CD4-positive, alpha-beta T cell treated with Interleukin-10 for 1 hour (primary cell): ENCODE measurements at regions not wholly inside any gene's neighbourhood (a gene's known extent, or its start where the extent isn't known, plus 50 kb on each side); places are given as distances from the start of the nearest gene placed in this dataset.

Experiments
- DNase-seq: peaks from one replicate; pipeline ENCODE4 v3.0.0-alpha.2; 2020

DNA sequence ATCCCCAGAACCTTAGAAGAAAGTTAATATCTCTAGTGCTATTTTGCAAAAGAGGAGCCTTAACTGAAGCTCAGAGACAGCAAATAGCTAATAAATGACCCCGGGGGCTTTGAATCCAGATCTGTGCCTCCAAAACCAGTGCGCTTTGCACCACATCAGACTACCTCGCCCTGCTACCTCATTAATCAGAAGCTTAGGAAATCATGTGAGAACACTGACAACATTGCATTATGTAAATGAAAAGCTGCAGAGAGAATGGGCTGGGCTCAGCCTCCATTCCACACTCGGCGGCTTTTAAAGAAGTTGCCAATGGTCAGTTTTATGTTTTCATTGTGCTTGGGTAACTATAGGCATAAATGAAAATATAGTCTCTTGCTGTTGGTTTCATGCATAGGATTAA, 54.0 kb upstream of the STMND1 start:
- DNase-seq = no peak

DNA sequence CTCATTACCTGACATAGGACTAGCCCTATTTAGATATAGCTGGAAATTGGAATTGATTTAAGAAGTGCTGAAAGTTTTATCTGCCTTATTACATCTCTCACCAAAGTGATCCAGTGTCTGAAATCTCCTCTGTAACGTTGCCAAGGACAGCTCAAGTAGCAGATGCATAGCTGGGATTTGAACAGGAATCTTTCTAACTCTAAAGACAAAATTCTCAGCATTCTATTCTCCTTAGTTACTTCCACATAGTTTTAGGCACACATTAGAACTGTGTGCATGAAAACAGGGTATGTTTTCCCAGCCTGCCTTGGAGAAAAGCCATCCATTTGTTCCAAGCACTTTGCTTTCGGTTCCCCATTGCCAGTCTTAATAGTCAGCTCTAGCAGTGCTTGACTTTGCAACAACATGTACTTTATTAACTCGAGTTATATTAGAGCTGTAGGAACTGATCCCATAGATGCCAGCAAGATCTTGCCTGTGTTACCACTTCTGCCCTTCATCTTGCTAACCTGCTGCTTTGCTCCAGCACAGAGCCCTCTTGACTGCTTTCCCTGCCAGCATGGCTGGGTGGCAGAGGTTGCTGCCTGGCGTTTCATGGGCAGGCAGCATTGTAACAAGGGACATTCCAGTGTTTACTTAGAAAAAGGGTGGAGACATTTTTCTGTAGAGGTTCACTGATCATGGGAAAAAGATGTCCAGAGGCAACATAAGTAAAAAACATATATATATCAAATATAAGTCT, 56.1 kb upstream of the STMND1 start:
- no peak for DNase-seq

DNA sequence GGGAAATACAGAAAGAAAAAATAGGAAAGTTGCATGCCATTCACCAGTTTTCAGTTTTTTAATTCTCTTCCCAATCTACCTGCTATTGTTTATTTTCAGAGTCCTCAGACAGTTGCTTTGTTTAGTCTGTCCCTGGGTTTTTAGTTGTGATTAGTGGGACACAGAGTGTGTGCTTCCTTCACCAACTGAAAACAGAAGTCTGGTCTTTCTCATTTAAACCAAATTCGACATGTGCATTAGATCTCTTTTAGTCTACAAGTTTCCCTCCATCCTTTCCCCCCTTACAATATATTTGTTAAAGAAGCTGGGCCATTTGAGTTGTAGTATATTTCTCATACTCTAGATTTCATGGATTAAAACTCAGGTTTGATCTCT, 58.7 kb upstream of the STMND1 start:
- DNase-seq = no peak

DNA sequence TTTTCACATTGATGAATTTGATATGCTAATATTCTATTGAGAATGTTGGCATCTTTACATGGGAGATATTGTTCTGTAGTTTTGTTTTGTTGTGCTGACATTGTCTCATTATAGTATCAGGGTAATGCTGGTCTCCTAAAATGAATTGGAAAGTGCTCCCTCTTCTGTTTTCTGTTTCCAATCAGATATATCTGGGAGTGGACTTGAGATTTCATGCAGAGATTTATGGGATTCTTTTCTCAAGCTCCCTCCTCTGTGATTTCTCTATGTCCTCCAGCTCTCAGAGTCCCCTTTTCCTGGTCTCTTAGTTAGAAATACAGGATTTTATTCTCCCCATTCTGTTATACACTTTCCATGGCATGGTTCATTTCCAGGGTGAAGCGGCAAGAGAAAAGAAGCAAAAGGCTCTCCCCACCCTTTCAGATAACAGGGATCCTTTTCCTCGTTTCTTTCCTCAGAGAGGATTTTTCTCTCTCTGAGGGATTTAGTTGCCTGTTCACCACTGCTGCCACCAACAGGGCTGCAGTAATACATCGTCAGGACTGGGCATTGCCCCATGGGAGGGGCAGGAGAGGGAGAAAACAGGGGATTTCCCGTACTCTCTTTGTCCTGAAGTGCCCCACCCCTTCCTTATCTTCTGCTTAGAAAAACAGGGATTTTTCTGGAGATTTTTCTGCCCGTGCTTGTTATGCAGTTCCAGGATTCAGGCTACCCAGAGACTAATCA, 59.3 kb upstream of the STMND1 start:
- no peak for DNase-seq

DNA sequence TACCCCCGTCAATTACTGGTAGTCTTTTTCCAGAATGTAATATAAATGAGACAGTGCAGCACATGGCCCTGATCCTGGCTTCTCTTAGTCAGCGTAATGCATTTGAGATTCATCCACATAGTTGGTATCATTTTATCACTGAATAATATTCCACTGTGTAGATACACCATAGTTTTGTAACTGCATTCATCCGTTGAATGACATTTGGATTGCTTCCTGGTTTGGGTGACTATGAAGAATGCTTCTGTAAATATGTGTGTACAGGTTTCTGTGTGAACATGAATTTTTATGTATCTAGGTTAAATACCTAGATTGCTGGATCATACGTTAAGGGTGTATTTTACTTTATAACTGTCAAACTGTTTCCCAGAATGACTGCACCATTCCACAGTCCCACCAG, 62.6 kb upstream of the STMND1 start:
- no peak for DNase-seq

DNA sequence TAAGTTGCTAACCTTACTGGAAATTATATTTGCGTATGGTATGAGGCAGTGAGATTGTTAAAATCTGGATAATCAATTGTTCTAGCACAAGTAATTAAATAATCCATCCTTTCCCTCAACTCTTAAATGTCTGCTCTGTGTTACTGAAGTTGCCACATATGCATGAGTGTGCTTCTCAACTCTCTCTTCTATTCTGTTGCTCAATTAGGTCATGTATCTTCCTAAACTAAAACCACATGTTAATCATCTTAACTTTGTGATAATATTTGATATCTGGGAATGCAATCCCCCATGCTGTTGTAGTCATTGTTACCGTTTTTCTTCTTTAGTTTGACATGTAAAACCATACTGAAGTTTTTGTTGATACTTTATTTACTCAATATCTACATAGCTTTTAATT, 63.5 kb upstream of the STMND1 start:
- DNase-seq = no peak

DNA sequence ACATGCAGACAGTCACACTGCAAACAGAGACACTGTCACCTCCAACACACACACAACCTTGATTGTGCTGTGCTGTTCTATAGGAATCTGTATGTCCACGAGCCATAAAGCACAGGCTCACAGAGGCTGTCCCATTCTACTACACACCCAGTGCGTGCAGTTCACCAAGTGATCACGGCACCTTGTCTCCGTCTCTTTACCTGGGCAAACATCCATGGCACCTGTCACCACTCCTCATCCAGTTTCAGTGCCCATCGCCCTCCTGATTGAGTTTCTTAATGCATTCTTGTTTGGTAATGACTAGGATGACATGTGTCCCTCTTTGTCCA, 65.8 kb upstream of the STMND1 start:
- DNase-seq = no peak

DNA sequence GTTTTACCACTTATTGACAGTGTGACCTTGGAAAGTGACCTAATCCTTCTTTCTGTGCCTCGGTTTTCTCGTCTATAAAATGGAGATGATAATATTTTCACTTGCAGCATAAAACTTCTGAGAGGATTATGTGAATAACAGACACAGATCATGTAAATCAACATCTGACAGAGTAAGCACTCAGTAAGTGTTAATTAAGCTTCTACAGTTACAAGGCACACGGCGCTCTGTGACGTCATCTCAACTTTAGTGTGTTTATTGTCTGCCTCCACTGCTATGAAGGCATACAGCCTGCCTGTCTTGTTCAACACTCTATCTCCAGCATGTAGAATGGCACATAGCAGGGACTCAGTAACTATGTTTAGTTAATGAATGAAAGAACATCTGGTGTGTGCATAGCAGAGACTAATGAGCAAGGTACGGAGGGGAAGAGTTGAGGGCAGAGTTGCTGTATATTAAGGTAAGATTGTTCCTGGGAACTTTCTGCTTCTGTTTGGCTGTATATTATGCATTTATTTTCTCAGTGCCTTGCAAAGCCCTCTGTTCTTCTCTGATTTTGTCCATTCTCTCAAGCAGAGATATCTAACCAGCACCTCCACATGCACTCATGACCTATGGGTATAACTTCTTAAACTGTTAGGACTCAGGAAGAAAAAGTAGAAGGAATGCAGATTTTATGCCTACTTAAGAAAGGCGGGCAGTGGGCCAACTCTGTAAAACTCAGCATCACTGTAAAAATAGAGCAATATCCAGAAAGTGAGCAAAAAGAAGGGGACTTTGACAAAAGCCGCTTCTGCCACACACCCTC, 66.4 kb upstream of the STMND1 start:
- DNase-seq = no peak

DNA sequence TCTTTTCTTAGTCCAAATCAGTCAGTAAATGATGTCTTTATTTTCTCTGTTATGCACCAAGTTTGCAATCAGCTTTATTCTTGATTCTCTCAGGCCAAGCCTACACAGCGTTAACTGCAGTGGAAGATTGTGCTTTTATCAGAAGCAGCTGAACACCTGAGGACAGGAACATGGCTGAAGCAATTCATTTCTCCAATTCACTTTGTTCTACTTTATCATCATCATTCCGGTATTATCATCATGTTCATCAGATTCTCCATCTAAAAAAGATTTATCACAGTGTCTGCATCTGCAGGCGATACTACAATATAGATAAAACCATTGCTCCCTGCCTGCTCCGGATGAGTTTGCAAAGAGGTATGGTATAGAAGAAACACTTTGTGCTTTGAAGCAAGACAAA, 68.1 kb upstream of the STMND1 start:
- no peak for DNase-seq

DNA sequence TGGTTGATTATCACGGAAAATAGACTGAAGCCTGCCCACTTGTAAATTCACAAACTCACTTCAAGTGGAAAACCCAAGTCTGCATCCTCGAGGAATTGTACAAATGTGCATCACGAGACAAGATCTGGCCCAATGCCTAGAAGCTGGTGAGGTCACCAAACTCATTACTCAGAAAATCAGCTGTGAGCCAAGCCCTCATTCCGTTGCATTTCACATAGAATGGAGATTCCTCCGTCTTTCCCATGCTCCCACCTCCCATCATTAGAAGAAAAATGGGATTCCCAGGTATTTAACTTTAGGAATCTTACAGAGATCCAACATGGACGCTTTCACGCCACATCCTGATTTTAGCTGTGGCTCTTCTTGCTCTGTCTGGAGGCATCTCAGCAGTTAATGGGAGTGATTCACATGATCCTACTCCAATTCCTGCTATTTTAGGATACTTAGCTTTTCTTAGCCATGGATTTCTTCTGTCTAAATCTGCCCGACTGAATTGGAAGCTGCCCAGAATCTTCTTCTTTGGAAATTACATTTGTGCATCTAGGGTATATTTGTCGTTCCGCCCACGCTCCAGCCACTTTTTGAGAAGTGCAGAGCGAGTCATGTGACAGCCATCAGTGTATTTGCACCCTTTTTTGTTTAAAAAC, 68.7 kb upstream of the STMND1 start:
- DNase-seq = no peak

DNA sequence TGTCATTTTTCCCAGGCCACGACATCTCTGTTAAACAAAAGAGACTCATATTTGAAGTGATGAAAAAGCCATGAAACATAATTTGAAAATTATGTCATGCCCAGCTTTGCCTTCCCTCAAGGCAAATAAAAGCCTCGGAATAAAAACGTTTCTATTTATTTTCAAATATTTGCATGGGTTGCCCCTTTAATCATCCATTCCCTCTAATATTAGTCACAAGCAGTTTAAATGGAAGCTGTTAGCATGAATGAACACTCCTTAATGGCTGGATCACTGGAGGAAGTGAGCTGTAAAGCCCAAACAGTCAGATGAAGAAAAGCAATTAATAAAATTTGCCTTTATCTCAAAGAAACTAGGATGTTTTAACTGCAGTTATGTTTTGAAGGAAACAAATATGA, 69.3 kb upstream of the STMND1 start:
- DNase-seq = no peak

DNA sequence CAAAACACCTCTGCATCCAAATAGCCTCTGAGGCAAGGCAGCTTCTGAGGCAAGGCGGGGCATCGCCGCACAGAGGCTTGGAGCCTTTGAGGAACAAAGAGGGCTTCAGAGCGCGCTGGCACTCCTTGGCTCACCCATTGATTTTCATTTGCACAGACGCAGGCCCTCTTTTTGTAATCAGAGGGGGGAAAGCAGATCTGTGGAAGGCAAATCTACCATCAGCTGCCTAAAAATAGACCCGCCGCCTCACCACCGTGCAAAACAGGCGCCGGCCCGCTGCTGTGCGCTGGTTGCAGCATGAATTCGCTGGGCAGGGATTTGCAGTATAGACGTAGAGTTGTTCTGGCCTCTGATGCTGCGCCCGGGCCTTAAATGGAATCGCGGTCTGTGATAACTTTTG, 69.9 kb upstream of the STMND1 start:
- DNase-seq = no peak

DNA sequence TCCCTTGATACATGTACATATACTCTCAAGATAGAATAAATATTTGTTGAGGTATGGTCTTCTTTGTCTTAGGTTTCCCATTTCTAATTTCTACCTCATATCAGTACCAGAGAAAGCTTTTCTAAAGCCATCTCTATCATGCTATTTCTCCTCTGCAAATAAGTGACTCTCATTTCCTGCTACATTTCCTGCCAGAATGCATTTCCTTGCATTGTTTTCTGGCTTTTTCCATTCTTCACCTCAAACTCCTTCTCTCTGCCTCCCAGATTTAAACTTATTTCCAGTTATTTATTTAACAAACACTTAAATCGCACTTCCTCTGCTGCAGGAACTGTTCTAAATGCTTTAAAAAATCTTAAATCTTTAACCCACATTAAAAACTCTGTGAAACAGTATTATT, 74.4 kb upstream of the STMND1 start:
- no peak for DNase-seq

DNA sequence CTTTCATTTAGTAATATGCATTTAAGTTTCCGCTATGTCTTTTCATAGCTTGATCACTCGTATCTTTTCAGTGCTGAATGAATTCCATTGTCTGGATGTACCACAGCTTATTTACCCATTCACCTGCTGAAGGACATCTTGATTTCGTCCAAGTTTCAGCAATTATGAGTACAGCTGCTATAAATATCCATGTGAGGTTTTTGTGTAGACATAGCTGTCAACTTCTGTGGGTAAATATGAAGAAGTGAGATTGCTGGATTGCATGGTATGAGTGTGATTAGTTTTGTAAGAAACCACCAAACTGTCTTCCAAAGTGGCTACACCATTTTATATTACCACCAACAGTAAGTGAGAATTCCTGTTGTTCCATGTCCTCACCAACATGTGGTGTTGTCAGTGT, 79.2 kb upstream of the STMND1 start:
- DNase-seq = no peak

DNA sequence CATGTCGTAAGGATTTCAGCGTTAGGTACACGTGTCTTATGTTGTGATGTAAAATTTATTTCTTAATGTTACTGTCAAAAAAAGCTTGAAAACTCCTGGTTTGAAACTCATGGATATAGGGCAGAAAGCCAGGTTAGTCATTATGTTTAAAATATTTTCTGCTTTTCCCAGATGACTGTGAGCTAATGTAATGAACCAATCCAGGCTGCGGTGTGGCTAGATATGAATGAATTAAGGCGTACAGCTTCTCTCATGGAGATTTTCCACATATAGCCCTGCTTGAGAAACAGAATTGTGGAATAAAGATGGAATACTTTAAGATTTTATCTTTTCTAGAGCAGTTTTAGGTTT, 80.3 kb upstream of the STMND1 start:
- no peak for DNase-seq

DNA sequence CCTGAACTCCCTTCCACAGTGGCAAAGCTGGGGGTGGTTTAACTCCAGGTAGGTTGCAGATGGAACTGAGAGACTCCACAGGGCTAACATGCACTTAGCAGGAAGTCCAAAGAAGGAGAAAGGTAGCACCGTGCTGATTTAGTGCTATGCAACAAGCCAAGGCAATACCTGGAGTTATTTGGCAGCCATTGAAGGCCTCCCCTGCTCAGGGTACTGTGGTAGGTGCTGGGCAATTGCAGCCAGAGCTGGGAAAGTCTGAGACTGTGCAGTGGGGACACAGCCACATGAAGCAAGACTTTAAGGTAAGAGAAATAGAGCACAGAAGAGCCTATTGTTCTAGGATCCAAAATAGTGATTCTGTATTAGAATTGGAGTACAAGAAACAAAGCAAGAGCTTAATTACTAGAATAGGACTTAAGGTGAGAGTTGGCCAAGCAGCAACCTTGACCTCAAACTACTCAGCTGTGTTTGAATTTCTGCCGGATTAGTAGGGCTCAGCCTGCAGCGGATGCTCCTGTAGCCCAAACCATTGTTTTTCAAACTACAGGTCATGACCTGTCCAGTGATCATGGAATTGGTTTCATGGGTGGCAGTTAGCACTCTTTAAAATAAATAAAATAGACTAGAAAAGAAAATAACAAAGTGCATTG, 80.8 kb upstream of the STMND1 start:
- DNase-seq = no peak

DNA sequence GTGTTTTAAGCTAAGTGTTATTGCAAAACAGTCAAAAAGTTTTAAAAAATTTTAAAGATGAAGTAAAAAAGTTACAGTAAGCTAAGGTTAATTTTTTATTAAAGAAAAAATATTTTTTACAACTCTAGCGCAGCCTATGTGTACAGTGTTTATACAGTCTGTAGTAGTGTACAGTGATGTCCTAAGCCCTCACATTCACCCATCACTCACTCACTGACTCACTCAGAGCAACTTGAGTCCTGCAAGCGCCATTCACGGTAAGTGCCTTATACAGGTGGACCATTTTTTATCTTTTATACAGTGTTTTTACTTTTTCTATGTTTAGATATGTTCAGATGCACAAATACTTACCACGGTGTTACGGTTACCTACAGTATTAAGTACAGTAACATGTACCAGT, 83.4 kb upstream of the STMND1 start:
- no peak for DNase-seq

DNA sequence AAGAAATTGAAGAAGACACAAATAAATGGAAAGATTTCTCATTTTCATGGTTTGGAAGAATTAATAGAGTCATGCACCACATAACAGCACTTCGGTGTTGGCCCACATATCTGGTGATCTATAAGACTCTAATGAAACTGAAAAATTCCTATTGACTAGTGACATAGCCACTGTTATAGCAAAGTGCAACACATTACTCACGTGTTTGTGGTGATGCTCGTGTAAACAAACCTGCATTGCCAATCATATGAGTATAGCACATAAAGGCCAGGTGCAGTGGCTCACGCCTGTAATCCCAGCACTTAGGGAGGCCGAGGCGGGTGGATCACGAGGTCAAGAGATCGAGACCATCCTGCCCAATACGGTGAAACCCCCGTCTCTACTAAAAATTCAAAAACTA, 84.4 kb upstream of the STMND1 start:
- no peak for DNase-seq

DNA sequence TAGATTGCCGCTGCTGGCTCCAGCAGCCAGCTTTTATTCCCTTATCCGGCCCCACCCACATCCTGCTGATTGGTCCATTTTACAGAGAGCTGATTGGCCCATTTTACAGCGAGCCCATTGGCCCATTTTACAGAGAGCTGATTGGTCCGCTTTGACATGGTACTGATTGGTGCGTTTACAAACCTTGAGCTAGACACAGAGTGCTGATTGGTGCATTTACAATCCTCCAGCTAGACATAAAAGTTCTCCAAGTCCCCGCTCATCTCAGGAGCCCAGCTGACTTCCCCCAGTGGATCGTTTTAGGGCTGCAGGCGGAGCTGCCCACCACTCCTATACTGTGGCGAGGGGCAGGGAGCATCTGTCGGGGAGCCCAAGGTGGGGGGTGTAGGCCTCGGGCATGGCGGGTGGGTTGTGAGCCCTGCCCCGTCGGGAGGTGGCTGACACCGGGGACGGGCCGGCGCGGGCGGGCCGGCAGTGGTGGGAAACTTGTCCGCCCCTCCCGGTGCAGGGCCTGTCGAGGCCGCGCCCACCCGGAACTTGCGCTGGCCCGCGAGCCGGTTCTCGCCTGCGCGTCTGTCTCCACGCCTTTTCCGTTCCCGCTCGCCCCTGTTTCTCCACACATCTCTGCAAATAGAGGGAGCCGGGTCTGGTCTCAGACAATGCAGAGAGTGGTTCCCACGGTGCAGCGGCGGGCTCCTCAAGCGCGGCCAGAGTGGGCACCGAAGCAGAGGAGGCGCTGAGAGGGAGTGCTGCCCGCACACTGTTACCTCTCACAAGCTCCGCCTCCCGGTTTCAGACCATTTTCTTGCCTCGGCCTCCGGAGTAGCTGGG, 86.1 kb upstream of the STMND1 start:
- DNase-seq = peak; percentile 76

DNA sequence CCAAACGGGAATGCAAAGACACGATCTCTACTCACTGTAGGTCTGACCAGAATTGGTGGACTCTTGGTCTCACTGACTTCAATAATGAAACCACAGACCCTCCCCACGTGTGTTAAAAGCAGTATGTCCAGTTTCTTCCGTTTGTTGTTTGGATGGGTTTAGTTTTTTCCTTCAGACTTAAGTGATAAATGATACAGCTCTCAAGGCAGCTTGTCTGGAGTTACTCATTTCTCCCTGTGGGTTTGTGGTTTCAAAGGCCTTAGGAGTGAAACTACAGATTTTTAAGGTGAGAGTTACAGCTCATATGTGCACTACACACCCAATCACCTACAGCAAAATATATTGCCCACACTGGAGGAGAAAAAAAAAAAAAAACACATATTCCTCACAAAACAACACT, 86.7 kb upstream of the STMND1 start:
- no peak for DNase-seq

DNA sequence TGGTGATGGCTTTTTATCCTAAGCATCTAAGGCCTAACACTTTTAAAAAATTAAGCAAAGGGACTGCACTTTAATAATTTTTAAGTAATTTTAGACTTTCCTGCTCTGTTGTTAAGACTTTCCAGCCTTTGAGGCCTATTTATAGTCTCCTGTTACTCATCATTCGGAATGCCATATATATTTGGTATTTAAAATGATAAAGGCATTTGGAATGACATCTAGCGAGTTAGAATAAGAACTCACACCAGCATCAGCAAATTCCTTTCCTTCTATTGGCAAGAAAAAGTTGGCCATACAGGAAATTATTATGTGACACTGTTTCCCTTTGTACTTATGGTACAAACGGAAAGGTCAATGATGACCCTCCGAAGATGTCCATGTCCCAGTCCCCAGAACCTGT, 88.1 kb upstream of the STMND1 start:
- no peak for DNase-seq
